HFF-Myc (cell line): ENCODE measurements at regions not wholly inside any gene's neighbourhood (a gene's known extent, or its start where the extent isn't known, plus 50 kb on each side); places are given as distances from the start of the nearest gene placed in this dataset.

ENCODE experiments used
- DNase-seq: peaks from one replicate; pipeline ENCODE4 v3.0.0-alpha.2; 2011; ENCODE audit warnings: low read depth; ENCODE audit errors: extremely low read depth
- H3K4me3 ChIP-seq: replicated peaks from 2 replicates; pipeline ENCODE4 v1.5.1; 2011; ENCODE audit warnings: low read depth, mild to moderate bottlenecking, control low read depth, low read length
- TF ChIP-seq, protein P1 (sequence below): IDR thresholded peaks from 2 replicates; pipeline ENCODE4 v1.5.1; 2012; ENCODE audit warnings: mild to moderate bottlenecking, low read depth, low read length, control low read depth; ENCODE audit errors: missing control alignments

DNA sequence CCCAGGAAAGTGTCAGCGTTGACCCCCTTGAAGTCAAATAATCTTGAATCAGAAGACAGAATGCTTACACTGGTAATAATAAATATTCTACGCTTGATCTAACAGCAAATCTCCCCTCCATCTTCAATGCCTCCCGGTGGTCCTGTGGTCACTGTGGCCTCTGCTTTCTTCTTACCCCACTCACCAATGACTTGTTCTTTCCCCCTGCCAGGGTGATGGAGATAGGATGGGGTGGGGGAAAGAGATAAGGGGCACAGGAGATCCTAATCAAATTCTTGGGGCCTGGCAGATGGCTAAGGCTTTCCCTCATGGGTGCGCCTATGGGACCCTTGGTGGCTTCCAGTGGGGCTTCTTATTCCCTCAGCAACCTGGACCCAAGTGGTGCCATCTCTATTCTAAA is 152.6 kb upstream of the EGFLAM start:
- TF ChIP-seq, protein P1, sequence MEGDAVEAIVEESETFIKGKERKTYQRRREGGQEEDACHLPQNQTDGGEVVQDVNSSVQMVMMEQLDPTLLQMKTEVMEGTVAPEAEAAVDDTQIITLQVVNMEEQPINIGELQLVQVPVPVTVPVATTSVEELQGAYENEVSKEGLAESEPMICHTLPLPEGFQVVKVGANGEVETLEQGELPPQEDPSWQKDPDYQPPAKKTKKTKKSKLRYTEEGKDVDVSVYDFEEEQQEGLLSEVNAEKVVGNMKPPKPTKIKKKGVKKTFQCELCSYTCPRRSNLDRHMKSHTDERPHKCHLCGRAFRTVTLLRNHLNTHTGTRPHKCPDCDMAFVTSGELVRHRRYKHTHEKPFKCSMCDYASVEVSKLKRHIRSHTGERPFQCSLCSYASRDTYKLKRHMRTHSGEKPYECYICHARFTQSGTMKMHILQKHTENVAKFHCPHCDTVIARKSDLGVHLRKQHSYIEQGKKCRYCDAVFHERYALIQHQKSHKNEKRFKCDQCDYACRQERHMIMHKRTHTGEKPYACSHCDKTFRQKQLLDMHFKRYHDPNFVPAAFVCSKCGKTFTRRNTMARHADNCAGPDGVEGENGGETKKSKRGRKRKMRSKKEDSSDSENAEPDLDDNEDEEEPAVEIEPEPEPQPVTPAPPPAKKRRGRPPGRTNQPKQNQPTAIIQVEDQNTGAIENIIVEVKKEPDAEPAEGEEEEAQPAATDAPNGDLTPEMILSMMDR = no peak
- DNase-seq = no peak
- no peak overlapping the region for H3K4me3 ChIP-seq

DNA sequence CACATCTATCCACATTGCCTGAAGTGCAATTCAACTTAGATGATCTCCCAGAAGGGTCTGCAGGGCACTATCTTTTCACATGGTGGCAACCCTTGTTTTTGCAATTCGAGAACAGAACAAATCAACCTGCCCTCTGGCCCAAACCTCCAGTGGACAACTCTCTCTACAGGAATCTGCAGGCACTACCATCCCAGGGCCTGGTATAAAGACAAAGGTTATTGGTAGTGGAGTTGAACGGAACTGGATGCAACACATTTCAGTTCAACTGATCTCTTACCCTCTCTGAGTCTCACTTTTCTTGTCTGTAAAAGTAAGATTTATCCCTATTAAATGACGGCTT is 153.2 kb upstream of the EGFLAM start:
- no peak overlapping the region for H3K4me3 ChIP-seq

GRCh38 chr5:38104497-38105230 is 153.7 kb upstream of the EGFLAM start:
- TF ChIP-seq, protein P1 = no peak
- H3K4me3 ChIP-seq = no peak overlapping the region
- DNase-seq = no peak

More for the DNA sequence above, 153.2 kb upstream of the EGFLAM start:
- DNase-seq = no peak
- TF ChIP-seq, protein P1 = no peak

GRCh38 chr5:38101897-38102296 is 156.5 kb upstream of the EGFLAM start:
- DNase-seq = no peak
- TF ChIP-seq, protein P1 = no peak

GRCh38 chr5:38099205-38100168 is 158.9 kb upstream of the EGFLAM start:
- no peak overlapping the region for H3K4me3 ChIP-seq
- TF ChIP-seq, protein P1 = no peak
- DNase-seq = no peak

More at GRCh38 chr5:38101897-38102296, 156.5 kb upstream of the EGFLAM start:
- no peak overlapping the region for H3K4me3 ChIP-seq

DNA sequence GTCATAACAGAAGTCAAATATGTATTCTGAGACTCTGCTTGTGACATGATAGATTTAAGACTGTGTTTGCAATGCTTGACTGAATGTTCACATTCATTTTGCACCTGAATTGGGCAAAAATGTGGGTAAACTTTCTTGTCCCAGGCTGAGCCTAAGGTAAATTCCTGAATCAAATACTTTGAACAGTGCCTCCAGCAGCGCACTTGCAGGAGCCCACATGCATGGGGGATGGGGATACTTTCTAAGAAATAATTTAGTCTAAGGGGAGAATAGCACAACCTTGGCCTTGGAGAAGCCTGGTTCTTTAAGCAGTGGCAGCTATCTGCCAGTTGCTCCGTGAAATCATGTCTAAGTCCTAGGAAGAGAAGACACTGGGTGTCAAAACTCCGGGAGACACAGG is 163.5 kb upstream of the EGFLAM start:
- TF ChIP-seq, protein P1 = no peak
- no peak overlapping the region for H3K4me3 ChIP-seq
- DNase-seq = no peak
